Ascending aorta (tissue), 2 donors: ENCODE measurements at regions not wholly inside any gene's neighbourhood (a gene's known extent, or its start where the extent isn't known, plus 50 kb on each side); places are given as distances from the start of the nearest gene placed in this dataset.

Experiments used
- DNase-seq, 2 donors: peaks; one replicate each; pipeline ENCODE4 v3.0.0-alpha.2; 2019; ENCODE audit warnings: low spot score in 2 of 2
- H3K27ac ChIP-seq, 2 donors: fragments of 200-600 bp; sonication (generic); one replicate each; pipeline ENCODE4 v1.5.1; 2016 to 2017; ENCODE audit warnings: mild to moderate bottlenecking in 1 of 2
- H3K27me3 ChIP-seq: fragments of 200-600 bp; sonication (generic); one replicate; pipeline ENCODE4 v1.5.1; 2017
- H3K36me3 ChIP-seq, 2 donors: fragments of 200-600 bp; sonication (generic); one replicate each; pipeline ENCODE4 v1.5.1; 2016
- H3K4me1 ChIP-seq, 2 donors: fragments of 200-600 bp; sonication (generic); one replicate each; pipeline ENCODE4 v1.5.1; 2016 to 2017; ENCODE audit warnings: mild to moderate bottlenecking in 1 of 2
- H3K4me3 ChIP-seq, 2 donors: fragments of 200-600 bp; sonication (generic); one replicate each; pipeline ENCODE4 v1.5.1; 2016 to 2017; ENCODE audit warnings: mild to moderate bottlenecking in 1 of 2
- H3K9me3 ChIP-seq, 2 donors: fragments of 200-600 bp; sonication (generic); one replicate each; pipeline ENCODE4 v1.5.1; 2016
- intact Hi-C: fragments of 100-400 bp; cut with DNase I; formaldehyde crosslinking; loops from one replicate; pipeline ENCODE4 v1.15.1; 2023
- TF ChIP-seq, protein P1 (sequence below), 3 experiments: fragments of 200-600 bp in 2 of 3; fragments of 450-650 bp in 1 of 3; sonication (generic) in 2 of 3; IDR thresholded peaks; one replicate each; pipeline ENCODE4 v1.5.1; 2016 to 2019; ENCODE audit warnings: antibody characterized with exemption in 3 of 3, mild to moderate bottlenecking in 1 of 3, moderate library complexity in 1 of 3

GRCh38 chr14:87457720-87458119 is 535.3 kb downstream of the GALC start:
- H3K36me3 ChIP-seq, result no peaks in the 10 kb centered on the region
- no peaks in the 10 kb centered on the region for H3K27me3 ChIP-seq
- DNase-seq, result no peak
- H3K27ac ChIP-seq, result no peak overlapping the region
- intact Hi-C loops, result no loop called here
- H3K4me3 ChIP-seq, result peak overlapping the region in 1 of 2 donors; percentile 33
- H3K4me1 ChIP-seq, result no peaks in the 10 kb centered on the region
- TF ChIP-seq, protein P1, sequence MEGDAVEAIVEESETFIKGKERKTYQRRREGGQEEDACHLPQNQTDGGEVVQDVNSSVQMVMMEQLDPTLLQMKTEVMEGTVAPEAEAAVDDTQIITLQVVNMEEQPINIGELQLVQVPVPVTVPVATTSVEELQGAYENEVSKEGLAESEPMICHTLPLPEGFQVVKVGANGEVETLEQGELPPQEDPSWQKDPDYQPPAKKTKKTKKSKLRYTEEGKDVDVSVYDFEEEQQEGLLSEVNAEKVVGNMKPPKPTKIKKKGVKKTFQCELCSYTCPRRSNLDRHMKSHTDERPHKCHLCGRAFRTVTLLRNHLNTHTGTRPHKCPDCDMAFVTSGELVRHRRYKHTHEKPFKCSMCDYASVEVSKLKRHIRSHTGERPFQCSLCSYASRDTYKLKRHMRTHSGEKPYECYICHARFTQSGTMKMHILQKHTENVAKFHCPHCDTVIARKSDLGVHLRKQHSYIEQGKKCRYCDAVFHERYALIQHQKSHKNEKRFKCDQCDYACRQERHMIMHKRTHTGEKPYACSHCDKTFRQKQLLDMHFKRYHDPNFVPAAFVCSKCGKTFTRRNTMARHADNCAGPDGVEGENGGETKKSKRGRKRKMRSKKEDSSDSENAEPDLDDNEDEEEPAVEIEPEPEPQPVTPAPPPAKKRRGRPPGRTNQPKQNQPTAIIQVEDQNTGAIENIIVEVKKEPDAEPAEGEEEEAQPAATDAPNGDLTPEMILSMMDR (IDR thresholded peaks at IDR 0.05), result no peak
- H3K9me3 ChIP-seq, result no peaks in the 10 kb centered on the region

DNA sequence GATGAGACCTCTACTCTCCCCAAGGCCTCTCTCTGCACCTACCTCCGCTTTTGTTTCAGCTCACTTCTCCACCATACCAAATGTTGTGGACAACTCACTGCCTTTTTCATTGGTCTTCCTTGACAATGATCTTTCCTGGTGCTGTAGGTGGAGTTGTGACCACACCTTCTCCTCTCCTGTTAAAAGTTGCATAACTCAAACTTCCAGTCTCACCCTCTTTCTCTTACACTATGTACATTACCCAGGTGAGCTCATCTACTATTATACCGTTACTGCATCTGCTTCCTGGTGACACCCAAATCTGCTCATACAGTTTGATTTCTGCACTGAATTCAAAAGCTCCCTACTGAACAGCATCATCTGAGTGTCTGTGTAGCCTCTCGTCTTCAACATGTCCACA is 542.8 kb downstream of the GALC start:
- intact Hi-C loops, result no loop called here
- no peak overlapping the region for H3K27ac ChIP-seq
- TF ChIP-seq, protein P1 (IDR thresholded peaks at IDR 0.05), result no peak
- H3K4me1 ChIP-seq, result no peaks in the 10 kb centered on the region
- DNase-seq, result no peak
- H3K36me3 ChIP-seq, result no peaks in the 10 kb centered on the region
- H3K4me3 ChIP-seq, result no peak overlapping the region
- H3K9me3 ChIP-seq, result no peaks in the 10 kb centered on the region
- H3K27me3 ChIP-seq, result no peaks in the 10 kb centered on the region

GRCh38 chr14:87449016-87449415 is 544.0 kb downstream of the GALC start:
- Histone ChIP-seq H3K9me3 (no peaks in the 10 kb centered on the region), H3K4me3 (no peak overlapping the region), H3K36me3 (no peaks in the 10 kb centered on the region), H3K4me1 (no peaks in the 10 kb centered on the region), H3K27me3 (no peaks in the 10 kb centered on the region), H3K27ac (no peak overlapping the region)
- intact Hi-C loops, result no loop called here
- DNase-seq, result no peak
- TF ChIP-seq, protein P1 (IDR thresholded peaks at IDR 0.05), result no peak

- no peaks in the 10 kb centered on the region for H3K27me3 ChIP-seq
- H3K36me3 ChIP-seq, result no peaks in the 10 kb centered on the region
- intact Hi-C loops, result no loop called here
- H3K9me3 ChIP-seq, result no peaks in the 10 kb centered on the region
- no peaks in the 10 kb centered on the region for H3K4me1 ChIP-seq
- H3K4me3 ChIP-seq, result no peak overlapping the region
- no peak overlapping the region for H3K27ac ChIP-seq
- TF ChIP-seq, protein P1 (IDR thresholded peaks at IDR 0.05), result no peak
- DNase-seq, result no peak
Observed at GRCh38 chr14:87443787-87444186, 549.2 kb downstream of the GALC start.

GRCh38 chr14:87443039-87443438 is 549.9 kb downstream of the GALC start:
- Histone ChIP-seq H3K27me3 (no peaks in the 10 kb centered on the region), H3K36me3 (no peaks in the 10 kb centered on the region), H3K4me3 (no peak overlapping the region), H3K27ac (no peak overlapping the region), H3K9me3 (no peaks in the 10 kb centered on the region), H3K4me1 (no peaks in the 10 kb centered on the region)
- intact Hi-C loops, result no loop called here
- DNase-seq, result no peak
- TF ChIP-seq, protein P1 (IDR thresholded peaks at IDR 0.05), result no peak

- H3K9me3 ChIP-seq, result no peaks in the 10 kb centered on the region
- H3K4me1 ChIP-seq, result no peaks in the 10 kb centered on the region
- no peaks in the 10 kb centered on the region for H3K36me3 ChIP-seq
- no peak overlapping the region for H3K4me3 ChIP-seq
- no peaks in the 10 kb centered on the region for H3K27me3 ChIP-seq
- intact Hi-C loops, result no loop called here
- TF ChIP-seq, protein P1 (IDR thresholded peaks at IDR 0.05), result no peak
- H3K27ac ChIP-seq, result no peak overlapping the region
- DNase-seq, result no peak
Observed at GRCh38 chr14:87437158-87437557, 555.8 kb downstream of the GALC start.
